ENCODE measurements at regions not wholly inside any gene's neighbourhood (a gene's known extent, or its start where the extent isn't known, plus 50 kb on each side); places are given as distances from the start of the nearest gene placed in this dataset.

- TF ChIP-seq CTCF (IDR thresholded peaks at IDR 0.05) (no peak), POLR2A (IDR thresholded peaks at IDR 0.05) (no peak), EP300 (IDR thresholded peaks at IDR 0.05) (no peak)
These were observed 263.9 kb downstream of the ICE1 start for GRCh38 chr5:5686356-5686755.
